Thyroid gland (tissue), 4 donors: ENCODE measurements at regions not wholly inside any gene's neighbourhood (a gene's known extent, or its start where the extent isn't known, plus 50 kb on each side); places are given as distances from the start of the nearest gene placed in this dataset.

Source experiments
- CTCF ChIP-seq, 6 experiments: fragments of 200-600 bp in 3 of 6; fragments of 450-650 bp in 3 of 6; sonication (generic) in 3 of 6; IDR thresholded peaks; one replicate each; pipeline ENCODE4 v1.5.1; 2016 to 2019; ENCODE audit warnings: antibody characterized with exemption in 6 of 6, mild to moderate bottlenecking in 2 of 6, inconsistent platforms in 1 of 6, moderate library complexity in 1 of 6
- POLR2A ChIP-seq, 2 donors: fragments of 450-650 bp; IDR thresholded peaks; one replicate each; pipeline ENCODE4 v1.6.1; 2017; ENCODE audit warnings: antibody characterized with exemption in 2 of 2, mild to moderate bottlenecking in 2 of 2, moderate library complexity in 1 of 2

GRCh38 chr1:22267413-22268175 is 124.7 kb upstream of the WNT4 start:
- TF ChIP-seq POLR2A (IDR thresholded peaks at IDR 0.05) (no peak), CTCF (IDR thresholded peaks at IDR 0.05) (no peak)
